T-helper 2 cell (primary cell): ENCODE measurements at regions not wholly inside any gene's neighbourhood (a gene's known extent, or its start where the extent isn't known, plus 50 kb on each side); places are given as distances from the start of the nearest gene placed in this dataset.
"Not testable (repeated sequence)": the region's sequence is repeated elsewhere in the genome, so short reads cannot be mapped to it uniquely, and the experiment has no call there.

Source experiments
- DNase-seq, 5 experiments: peaks; one replicate each; pipeline versions ENCODE4 v3.0.0 to v3.0.0-alpha.2; 2012 to 2022

DNA sequence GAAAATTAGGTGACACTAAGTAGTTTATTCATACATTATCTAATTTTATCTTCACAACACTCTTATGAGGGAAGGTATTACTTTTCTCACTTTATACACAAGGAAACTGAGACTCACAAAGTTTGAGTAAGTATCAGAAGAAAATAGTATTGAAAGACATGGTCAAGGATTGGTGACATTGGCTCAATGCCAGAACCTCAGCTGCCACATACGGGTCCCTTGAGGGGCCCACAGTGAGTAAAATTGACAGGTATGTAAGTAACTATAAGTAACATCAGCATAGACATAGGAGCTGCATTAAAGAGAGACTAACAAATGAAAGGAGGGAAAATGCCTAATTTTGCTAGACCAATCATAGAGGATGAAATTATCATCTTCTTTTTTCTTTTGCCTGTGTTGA lies 134.1 kb downstream of the COX18 start:
- no peak for DNase-seq

DNA sequence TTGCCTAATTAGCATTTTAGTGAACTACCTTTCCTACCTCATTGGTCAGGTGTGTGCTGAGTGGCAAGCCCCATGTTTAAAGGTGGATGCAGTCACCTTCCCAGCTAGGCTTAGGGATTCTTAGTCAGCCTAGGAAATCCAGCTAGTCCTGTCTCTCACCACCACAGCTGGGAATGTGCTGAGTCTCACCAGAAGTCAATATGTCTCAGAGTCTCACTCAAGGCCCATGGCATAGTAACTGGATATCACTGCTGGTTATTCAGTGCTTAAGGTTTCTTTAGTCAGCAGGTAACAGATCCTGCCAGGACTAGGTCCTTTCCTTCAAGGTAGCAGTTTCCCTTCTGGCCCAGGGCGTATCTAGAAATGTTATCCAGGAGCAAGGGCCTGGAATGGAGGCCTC lies 136.5 kb downstream of the COX18 start:
- DNase-seq, result no peak

DNA sequence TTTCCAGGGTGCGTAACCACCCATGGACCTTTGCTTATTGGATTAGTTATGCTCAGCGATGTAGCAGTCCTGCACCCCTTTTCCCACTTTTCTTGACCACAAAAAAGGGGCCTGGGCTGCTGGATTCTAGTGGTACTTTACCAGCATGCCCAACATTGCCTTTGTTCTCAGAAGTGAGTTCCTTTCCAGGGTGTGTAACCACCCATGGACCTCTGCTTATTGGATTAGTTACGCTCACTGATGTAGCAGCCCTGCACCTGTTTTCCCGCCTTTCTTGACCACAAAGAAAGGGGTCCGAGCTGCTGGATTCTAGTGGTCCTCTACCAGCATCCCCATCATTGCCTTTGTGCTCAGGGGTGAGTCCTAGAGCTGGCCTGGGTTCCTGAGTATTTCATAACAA lies 138.2 kb downstream of the COX18 start:
- DNase-seq, result no peak

DNA sequence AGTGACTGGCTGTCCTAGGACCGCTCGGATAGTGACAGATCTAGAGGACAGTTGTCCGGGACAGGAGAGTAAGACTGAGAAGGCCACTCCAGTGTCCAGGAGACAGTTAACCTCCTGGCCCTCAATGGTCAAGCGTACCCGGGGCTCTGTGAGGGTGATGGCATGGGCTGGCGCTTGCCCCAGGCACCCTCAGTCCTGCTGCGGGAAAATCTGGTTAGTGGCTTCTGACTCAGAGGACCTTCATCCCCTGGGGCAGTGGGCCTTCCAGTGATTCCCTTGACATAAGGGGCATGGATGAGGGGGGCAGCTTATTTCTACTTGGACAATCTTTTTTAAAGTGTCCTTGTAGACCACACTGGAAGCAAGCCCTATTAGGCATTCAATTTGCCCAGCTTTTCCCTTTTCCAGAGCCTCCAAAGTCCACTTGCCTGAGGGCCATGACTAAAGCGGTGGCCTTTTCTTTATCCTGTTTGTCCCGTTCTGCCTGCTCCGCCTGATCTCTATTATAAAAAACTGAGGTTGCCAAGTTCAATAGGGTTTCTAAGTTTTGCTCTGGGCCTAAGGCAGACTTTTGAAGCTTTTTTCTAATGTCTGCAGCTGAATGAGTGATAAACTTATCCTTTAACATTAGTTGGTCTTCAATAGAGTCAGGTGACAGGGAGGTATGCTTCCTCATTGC lies 139.8 kb downstream of the COX18 start:
- DNase-seq, result not testable (repeated sequence)

DNA sequence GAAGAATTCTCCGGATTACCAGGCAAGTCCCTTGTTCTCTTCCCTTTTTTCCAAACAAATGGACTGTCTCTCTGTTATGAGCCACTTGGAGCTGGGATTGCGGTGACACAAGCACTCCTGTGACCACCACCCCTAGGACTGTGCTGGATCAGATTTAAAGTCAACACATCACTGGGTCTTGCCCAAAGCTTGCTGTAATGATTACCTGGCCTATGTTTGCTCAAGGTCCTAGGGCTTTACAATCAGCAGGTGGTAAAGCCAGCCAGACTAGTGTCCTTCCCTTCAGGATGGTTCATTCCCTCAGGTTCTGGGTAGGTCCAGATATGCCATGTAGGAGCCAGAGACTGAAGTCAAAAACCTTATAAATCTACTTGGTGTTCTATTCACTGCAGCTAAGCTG lies 144.7 kb downstream of the COX18 start:
- DNase-seq, result no peak

DNA sequence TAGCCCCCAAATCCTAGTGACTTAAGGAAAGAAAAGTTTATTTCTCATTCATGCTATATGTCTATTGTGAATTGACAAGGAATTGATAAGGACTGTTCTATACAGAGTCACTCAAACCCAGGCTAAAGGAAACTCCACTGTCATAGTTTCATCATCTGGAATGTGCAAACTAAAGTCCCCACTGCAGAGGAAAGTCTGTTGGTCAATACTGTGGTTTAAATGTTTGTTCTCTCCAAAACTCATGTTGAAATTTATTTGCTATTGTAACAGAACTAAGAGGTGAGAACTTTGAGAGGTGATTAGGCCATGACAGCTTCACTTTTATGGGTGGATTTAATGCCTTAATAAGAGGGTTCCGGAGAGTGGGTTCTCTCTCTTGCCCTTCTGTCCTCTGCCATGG lies 149.6 kb downstream of the COX18 start:
- no peak for DNase-seq

DNA sequence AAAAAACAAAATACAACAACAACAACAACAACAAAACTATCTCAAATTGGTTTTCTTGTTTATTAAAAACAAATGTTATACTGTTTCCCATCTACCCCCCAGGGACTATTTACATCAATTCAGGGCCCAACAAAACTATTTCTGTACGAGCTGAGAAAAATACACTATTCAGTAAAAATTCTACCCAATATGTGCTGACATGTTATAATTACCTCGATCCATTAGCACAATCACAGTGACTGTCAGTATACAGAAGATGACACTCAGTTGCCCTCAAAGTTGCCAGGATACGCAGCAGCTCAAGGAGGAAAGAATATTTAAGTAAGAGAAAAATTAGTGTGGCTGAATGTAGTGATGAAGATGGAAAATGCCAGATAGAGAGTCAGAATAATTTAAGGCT lies 150.1 kb downstream of the COX18 start:
- DNase-seq, result no peak

DNA sequence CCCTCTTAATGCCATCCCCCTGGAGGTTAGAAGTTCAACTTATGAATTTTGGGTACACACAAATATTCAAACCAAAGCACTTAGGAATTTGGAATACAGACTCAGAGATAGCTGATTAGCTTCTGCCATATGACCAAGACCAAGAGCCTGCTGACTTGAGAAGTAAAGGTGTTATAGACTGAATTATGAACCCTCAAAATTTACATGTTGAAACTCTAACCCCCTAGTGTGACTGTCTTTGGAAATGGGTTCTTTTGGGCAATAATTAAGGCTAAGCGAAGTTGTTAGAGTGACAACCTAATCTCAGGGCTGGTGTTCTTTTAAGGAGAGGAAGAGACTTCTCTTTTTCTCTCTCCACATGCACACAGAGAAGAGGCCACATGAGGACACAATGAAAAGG lies 151.2 kb downstream of the COX18 start:
- no peak for DNase-seq

DNA sequence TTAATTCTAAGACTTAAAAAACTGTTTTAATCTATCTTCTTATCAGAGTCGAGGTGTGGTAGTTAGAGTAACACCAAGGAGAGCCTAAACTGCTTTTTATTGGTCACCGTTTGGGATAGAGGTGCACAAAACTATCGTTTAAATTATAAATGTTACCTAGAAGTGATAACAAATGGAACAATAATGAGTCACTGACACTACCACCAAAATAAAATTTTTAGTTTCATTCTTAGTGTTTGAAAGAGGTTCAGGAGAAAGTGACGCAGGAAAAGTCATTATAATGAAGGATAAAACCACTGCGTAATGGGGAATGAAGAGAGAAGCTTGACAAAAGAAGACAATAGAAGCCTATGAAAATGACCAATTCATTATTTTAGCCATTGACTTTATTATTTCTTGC lies 158.2 kb downstream of the COX18 start:
- peak in 1 of 5 experiments; percentile 60 for DNase-seq

DNA sequence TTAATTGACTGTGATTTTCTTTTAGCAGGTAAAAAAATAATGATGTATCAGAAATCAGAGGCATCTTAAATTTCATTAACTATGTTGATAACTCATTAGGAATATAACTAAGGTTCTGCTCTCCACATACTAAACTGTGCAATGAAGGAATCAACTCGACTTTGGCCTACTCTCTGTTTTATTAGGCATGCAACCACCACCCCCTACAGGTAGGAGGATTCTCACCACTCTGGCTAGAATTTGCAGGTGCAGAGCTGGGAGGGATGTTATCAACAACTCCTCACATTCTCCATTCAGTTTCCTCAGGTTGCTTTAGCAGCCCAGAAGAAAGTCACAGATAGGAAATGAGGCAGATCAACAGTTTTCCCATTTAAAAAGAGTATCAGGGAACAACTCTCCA lies 160.1 kb downstream of the COX18 start:
- no peak for DNase-seq

DNA sequence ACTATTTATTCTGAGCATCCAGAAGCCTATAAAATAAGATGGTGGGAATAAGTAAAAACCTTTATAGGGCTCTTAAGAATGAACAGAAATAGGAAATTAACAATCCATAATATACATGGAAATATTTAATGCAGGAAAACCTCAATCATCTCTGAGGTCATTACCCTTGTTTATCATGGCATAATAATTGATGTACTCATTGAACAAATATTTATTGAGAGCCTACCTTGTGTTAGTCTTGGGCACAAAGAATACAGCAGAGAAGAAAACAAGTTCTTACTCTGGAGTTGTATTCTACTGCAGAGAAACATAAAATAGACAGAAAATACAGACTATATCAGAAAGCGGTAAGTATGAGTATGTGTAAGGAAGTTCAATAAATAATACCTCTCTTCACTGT lies 167.2 kb downstream of the COX18 start:
- no peak for DNase-seq

DNA sequence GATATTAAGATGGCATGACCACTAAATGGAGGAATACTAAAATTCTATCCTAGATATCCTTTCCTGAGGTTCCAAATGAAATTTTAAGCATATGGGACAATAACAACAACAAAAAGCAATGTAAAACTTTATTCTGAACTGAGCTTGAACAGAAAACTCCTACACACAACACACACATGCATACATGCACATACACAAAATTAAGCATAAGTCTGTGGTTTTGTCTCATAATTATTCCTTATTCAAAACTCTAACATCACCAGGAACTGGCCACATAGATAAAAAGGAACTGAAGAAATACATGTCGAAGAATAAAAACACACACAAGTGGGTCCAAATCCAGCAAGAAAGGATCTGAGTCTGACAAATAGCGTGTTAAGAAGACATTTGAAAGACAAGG lies 168.0 kb downstream of the COX18 start:
- DNase-seq, result no peak

DNA sequence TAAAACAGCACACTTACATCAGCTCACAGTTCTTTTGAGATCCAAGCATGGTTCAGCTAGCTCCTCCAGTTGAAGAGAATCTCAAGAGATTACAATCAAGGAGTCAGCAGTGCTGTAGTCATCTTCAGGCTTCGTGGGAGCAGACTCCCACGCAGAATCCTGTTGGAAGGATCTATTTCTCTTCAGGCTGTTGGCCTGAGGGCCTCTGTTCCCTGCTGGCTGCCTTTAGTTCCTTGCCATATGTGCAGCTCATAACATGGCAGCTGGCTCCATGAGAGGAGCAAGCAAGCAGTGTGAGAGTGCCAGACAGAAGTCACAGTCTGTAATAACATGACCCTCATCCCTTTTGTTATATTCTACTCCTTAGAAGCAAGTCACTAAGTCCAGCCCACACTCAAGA lies 168.6 kb downstream of the COX18 start:
- DNase-seq, result no peak

DNA sequence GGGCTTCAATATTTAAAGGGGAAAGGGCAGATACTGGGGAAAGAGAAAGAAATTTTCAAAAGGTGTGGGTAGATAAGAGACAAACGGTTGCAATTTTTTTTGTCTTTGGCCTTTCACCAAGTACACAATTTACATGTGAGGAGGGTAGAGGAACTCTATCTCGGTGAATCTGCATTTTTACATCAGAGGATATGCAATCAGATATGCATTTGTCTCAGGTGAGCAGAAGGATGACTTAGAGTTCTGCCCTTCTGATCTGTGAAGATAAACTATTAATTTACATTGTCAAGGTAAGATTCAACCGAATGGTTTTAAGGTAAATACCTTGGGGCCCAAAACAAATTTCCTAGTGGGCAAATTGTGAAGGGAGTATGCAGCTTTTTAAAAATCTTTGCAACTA lies 169.9 kb downstream of the COX18 start:
- DNase-seq, result no peak

DNA sequence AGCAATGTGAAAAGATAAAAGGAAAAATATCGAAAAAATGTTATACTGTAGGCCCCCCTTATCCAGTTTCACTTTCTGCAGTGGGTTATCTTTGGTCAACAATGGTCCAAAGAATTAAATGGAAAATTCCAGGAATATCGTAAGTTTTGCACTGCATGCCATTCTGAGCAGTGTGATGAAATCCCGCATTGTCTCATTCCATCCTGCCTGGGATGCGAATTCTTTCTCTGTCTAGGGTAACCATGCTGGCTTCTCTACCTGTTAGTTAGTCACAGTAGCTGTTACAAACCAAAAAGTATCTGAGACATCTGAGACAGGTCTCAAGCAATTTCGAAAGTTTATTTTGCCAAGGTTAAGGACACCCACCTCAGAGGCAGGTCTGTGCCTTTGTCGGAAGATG lies 170.3 kb downstream of the COX18 start:
- no peak for DNase-seq

DNA sequence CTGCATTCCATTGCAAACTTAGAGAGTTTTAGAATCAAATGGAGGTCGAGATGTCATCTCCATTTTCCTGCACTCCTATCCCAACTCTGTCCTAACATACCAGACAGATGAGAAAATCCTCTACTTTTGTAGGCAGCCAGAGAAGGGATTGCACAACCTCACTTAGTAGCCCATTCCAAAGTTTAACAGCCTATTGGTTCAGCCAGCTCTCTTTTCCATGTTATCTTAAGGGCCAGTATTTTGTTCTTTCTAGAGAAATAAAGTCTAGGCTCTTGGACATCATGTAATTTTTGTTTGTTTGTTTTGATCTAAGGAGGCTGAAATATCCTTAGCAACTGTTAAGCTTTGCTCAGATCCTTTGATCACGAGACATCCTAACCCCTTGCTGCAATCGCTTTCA lies 173.0 kb downstream of the COX18 start:
- DNase-seq, result no peak

DNA sequence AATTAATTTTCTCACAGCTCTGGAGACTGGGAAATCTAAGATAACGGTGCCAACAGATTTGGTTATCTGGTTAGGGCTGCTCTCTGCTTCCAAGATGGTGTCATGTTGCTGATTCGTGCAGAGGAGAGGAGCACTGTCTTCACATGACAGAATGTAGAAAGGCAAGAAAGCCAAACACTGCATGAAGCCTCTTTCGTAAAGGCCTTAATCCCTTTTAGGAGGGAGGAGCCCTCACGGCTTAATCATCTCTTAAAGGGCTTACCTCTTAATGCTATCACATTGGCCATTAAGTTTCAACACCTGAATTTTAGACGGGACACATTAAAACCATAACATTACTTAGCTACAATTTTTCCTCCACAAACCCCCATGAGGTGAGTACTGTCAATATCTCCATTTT lies 174.1 kb downstream of the COX18 start:
- no peak for DNase-seq

DNA sequence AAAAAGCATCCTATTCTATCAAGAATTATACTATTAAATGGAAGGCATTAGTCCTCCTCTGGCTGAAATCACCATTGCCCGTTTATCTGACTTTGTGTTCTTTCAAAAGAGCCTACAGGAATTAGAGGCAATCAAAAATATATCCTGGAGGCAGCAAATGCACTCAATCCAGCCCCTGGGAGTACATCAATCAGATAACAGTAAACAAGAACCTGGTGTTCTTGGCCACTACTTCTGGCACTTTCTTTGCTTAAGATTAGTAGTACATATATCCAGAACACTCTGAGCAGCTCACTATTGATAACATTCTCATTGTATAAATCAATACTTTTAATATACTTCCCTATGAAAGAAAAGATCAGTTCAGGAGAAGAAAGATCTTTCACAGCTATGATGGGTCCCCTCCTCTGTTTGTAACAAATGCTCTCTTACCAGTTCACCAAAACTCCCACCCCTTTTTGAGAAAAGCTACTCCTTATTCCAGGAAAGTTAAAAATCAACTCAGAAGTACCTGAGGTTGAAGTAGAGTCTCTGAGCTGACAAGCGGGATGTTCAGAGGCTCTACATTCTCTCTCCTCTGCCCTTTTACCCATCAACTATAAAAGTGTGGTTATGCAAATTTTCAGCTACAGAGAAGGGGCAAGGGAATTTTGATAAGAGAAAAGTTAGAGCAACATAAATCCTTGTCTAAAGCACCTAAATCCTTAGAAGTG lies 176.0 kb downstream of the COX18 start:
- no peak for DNase-seq

DNA sequence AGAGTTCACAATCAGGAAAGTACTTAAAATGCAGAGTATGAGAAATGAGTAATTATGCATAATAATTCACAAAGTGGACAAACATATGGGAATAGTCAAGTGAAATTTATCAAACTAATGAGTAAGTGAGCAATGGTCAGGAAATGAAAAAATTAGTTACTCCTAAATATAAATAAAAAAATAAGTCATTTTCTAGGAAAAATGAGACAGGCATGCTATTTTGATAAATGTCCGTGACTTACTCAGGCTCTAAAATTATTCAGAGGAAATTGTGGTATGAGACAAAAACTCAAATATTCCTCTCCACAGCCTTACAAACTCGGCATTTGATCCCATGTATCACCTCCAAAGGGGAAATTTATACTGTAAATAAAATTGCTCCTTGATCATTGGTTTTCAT lies 181.2 kb downstream of the COX18 start:
- DNase-seq, result no peak

DNA sequence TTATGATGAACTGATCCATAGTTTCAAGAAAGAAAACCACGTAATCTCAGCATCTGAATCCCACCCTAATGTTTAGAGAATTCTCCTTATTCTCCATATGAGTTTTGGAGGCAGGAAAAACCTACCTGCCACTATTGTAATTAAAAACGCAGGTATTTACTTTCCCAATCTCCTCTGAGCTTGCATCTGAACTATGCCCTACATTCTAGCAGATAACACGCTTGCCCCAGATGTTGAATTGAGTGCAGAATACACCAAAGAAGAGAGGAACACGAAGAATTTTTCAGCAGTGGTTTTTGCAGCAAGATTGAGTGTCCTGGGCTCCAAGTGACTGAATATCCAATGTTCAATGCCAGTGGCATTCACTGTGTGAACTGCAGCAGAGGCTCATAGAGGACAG lies 182.4 kb downstream of the COX18 start:
- DNase-seq, result no peak

DNA sequence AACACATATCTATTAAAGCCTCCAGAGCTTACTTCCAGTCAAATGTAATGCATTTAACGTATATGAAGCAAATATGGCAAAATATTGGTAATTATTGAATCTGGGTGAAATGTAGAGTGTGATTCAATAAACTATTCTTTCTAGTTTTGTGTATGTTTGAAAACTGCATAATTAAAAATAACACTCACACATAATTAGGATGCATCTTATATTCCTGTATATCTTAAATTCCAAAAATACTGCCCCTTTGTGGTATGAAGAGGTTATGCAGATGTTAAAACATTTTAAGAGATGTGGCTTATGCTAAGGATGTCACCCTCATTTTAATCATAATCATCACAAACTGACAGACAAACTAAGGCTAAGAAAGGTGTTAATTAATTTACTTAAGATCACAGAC lies 182.9 kb downstream of the COX18 start:
- no peak for DNase-seq

DNA sequence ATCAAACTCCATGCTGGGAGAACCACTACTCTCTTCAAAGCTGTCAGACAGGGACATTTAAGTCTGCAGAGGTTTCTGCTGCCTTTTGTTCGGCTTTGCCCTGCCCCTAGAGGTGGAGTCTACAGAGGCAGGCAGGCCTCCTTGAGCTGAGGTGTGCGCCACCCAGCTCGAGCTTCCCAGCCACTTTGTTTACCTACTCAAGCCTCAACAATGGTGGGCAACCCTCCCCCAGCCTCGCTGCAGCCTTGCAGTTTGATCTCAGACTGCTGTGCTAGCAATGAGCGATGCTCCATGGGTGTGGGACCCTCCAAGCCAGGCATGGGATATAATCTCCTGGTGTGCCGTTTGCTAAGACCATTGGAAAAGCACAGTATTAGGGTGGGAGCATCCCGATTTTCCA lies 185.3 kb downstream of the COX18 start:
- DNase-seq, result not testable (repeated sequence)

DNA sequence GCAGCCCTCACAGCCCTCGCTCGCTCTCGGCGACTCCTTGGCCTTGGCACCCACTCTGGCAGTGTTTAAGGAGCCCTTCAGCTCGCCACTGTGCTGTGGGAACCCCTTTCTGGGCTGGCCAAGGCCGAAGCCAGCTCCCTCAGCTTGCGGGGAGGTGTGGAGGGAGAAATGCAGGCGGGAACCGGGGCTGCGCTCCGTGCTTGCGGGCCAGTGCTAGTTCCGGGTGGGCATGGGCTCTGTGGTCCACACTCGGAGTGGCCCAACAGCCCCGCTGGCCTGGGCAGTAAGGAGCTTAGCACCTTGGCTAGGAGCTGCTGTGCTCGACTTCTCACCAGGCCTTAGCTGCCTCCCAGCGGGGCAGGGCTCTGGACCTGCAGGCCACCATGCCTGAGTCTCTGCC lies 192.6 kb downstream of the COX18 start:
- DNase-seq, result no peak

DNA sequence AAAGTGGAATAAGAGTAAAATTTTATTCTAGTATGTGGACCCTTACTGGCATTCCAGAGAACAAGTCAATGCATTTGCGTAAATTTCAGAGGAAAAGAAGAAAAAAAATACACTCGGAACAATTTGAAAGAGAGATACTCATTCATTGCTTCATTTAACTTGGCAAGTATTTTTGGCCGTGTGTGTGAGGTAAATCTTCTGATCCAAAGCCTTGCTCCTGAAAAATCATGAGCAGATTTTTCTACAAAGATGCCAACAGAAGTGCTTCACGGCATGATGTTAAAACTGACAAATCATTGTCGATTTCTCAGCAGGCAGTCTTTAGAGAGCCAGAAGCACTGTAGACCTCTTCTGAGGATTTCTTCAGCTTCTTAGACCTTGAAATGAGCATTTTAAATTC lies 194.0 kb downstream of the COX18 start:
- no peak for DNase-seq

DNA sequence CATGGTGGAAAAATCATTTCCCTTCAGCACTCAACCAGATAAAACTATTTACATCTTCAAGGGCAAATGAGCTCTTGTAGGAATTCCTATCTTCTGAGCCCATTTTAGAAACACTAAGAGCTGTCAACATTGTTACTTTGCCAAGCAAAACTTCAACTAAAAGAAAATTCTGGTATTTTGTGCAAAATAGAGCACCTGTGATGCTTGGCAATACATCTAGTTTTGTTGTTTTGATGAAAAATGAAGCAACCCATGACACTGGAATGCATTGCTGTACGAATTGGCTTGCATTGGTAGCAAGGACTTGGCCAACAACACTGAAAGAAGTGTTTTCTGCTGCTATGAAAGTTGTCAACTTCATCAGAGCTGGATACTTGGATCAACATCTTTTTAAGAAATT lies 194.4 kb downstream of the COX18 start:
- DNase-seq, result no peak
